GM12878 (cell line): ENCODE measurements at regions not wholly inside any gene's neighbourhood (a gene's known extent, or its start where the extent isn't known, plus 50 kb on each side); places are given as distances from the start of the nearest gene placed in this dataset.

Experiments used
- ATAC-seq: fragments of 200-7000 bp; cut with Tn5 transposase; 3 replicates; pipeline ENCODE4 v1.9.1; 2020; ENCODE audit warnings: mild to moderate bottlenecking, moderate library complexity
- BruUV-seq: library from RNA; stranded (reverse); fragments of 400-500 nt; replicated peaks from 2 replicates; lab custom pipeline; 2021; lab: Mats Ljungman, UMichigan
- CTCF ChIA-PET: fragments of 300-600 bp; sonication (Branson Sonifier 250); formaldehyde crosslinking; extraction: SDS; loops from one replicate; lab custom pipeline; 2021; ENCODE audit warnings: inconsistent platforms; lab: Yijun Ruan, JAX
- POLR2A ChIA-PET: fragments of 350-600 bp; formaldehyde crosslinking; extraction: SDS; loops from one replicate; lab custom pipeline; 2021; ENCODE audit warnings: inconsistent platforms; lab: Charles Lee
- RAD21 ChIA-PET: fragments of 300-600 bp; sonication (Branson Sonifier 250); formaldehyde crosslinking; loops from one replicate; lab custom pipeline; 2023; ENCODE audit warnings: antibody characterized with exemption; ENCODE audit not compliant: unreplicated experiment; lab: Charles Lee
- SMC1A ChIA-PET: fragments of 300-600 bp; sonication (Branson Sonifier 250); formaldehyde crosslinking; loops from one replicate; lab custom pipeline; 2023; ENCODE audit not compliant: unreplicated experiment, uncharacterized antibody; lab: Charles Lee
- DNase-seq: peaks from one replicate; pipeline ENCODE4 v3.0.0-alpha.2; 2011; ENCODE audit warnings: low read depth, low spot score
- FAIRE-seq: peaks from 3 replicates; lab custom pipeline; 2011; peaks lifted over from hg19 to GRCh38; lab: Jason Lieb, UNC
- H2AFZ ChIP-seq: 2 replicates; pipeline ENCODE4 v1.6.0; 2011; ENCODE audit warnings: low read depth, low read length, control low read depth; ENCODE audit not compliant: control insufficient read depth
- H3K27ac ChIP-seq: 2 replicates; pipeline ENCODE4 v1.5.1; 2011; ENCODE audit warnings: control low read depth; ENCODE audit not compliant: control insufficient read depth, insufficient read depth
- H3K27me3 ChIP-seq, 2 experiments: replicated peaks in 1 of 2; 2 replicates each; pipeline versions ENCODE4 v1.6.0 to v1.6.1; 2011; ENCODE audit warnings: low read length in 1 of 2; ENCODE audit not compliant: control insufficient read depth in 2 of 2, insufficient read depth in 2 of 2
- H3K36me3 ChIP-seq, 2 experiments: 2 replicates each; pipeline ENCODE4 v1.5.1; 2011; ENCODE audit warnings: low read length in 1 of 2; ENCODE audit not compliant: control insufficient read depth in 2 of 2, insufficient read depth in 2 of 2
- H3K4me1 ChIP-seq: 2 replicates; pipeline ENCODE4 v1.6.1; 2011; ENCODE audit warnings: mild to moderate bottlenecking, low read length, moderate library complexity, mixed read lengths; ENCODE audit not compliant: control insufficient read depth, insufficient read depth
- H3K4me2 ChIP-seq: 2 replicates; pipeline ENCODE4 v1.6.0; 2011; ENCODE audit warnings: control low read depth; ENCODE audit not compliant: control insufficient read depth, insufficient read depth
- H3K4me3 ChIP-seq: fragments of 200-600 bp; sonication (generic); 2 replicates; pipeline ENCODE4 v1.5.1; 2016
- H3K79me2 ChIP-seq: 2 replicates; pipeline ENCODE4 v1.6.0; 2011; ENCODE audit warnings: low read length; ENCODE audit not compliant: control insufficient read depth, insufficient read depth
- H3K9ac ChIP-seq: 2 replicates; pipeline ENCODE4 v1.8.0; 2011; ENCODE audit warnings: low read length, control low read depth, mixed read lengths; ENCODE audit not compliant: control insufficient read depth, insufficient read depth
- H3K9me3 ChIP-seq: replicated peaks from 3 replicates; pipeline ENCODE4 v1.5.1; 2011; ENCODE audit warnings: mild to moderate bottlenecking, low read length; ENCODE audit not compliant: control insufficient read depth, insufficient read depth
- H4K20me1 ChIP-seq: 2 replicates; pipeline ENCODE4 v1.6.0; 2011; ENCODE audit not compliant: control insufficient read depth, insufficient read depth
- ATF7 ChIP-seq: fragments of 450-650 bp; IDR thresholded peaks from 2 replicates; pipeline ENCODE4 v1.6.1; 2016; ENCODE audit warnings: low read depth, mild to moderate bottlenecking
- CEBPB ChIP-seq, 2 experiments: fragments of 150-350 bp in 1 of 2; IDR thresholded peaks; 2 replicates each; pipeline ENCODE4 v1.6.1; 2012 to 2014; ENCODE audit warnings: low read depth in 2 of 2, low read length in 2 of 2, borderline replicate concordance in 1 of 2, inconsistent platforms in 1 of 2
- CREM ChIP-seq: IDR thresholded peaks from 2 replicates; pipeline ENCODE4 v1.6.1; 2014; ENCODE audit warnings: antibody characterized with exemption, low read depth
- EED ChIP-seq: sonication (generic); IDR thresholded peaks from 2 replicates; pipeline ENCODE4 v1.6.1; 2016; ENCODE audit warnings: antibody characterized with exemption, low read depth
- EP300 ChIP-seq, 2 experiments: fragments of 150-350 bp in 1 of 2; IDR thresholded peaks; 2 replicates each; pipeline ENCODE4 v1.6.1; 2011 to 2012; ENCODE audit warnings: low read depth in 2 of 2, low read length in 2 of 2, borderline replicate concordance in 1 of 2, improper control_type of control experiment in 1 of 2, inconsistent platforms in 1 of 2; ENCODE audit not compliant: control insufficient read depth in 1 of 2
- EZH2 ChIP-seq: IDR thresholded peaks from 2 replicates; pipeline ENCODE4 v1.6.1; 2012; ENCODE audit warnings: low read depth, mild to moderate bottlenecking, control low read depth, inconsistent platforms, low read length, borderline replicate concordance; ENCODE audit not compliant: control insufficient read depth
- GABPA ChIP-seq: IDR thresholded peaks from 2 replicates; pipeline ENCODE4 v1.6.1; 2014; ENCODE audit warnings: antibody characterized with exemption, low read depth, mild to moderate bottlenecking, inconsistent platforms
- JUND ChIP-seq: IDR thresholded peaks from 2 replicates; pipeline ENCODE4 v1.6.1; 2012; ENCODE audit warnings: low read depth, mild to moderate bottlenecking, low read length, improper control_type of control experiment, moderate library complexity
- MYB ChIP-seq: fragments of 150-350 bp; IDR thresholded peaks from 2 replicates; pipeline ENCODE4 v1.6.1; 2014; ENCODE audit warnings: mild to moderate bottlenecking, low read depth, low read length, borderline replicate concordance
- NR2C1 ChIP-seq: fragments of 450-650 bp; IDR thresholded peaks from 2 replicates; pipeline ENCODE4 v1.6.1; 2017; ENCODE audit warnings: antibody characterized with exemption, mild to moderate bottlenecking, moderate library complexity
- NR2C2 ChIP-seq: IDR thresholded peaks from 2 replicates; pipeline ENCODE4 v1.6.1; 2011; ENCODE audit warnings: borderline replicate concordance, low read depth; ENCODE audit not compliant: control insufficient read depth, insufficient read length
- RELA ChIP-seq: fragments of 450-650 bp; IDR thresholded peaks from 2 replicates; pipeline ENCODE4 v1.8.0; 2014; ENCODE audit warnings: borderline replicate concordance; ENCODE audit not compliant: partially characterized antibody
- TCF12 ChIP-seq: IDR thresholded peaks from 2 replicates; pipeline ENCODE4 v1.6.1; 2011; ENCODE audit warnings: low read depth, mild to moderate bottlenecking, low read length
- ZSCAN29 ChIP-seq: fragments of 450-650 bp; IDR thresholded peaks from 2 replicates; pipeline ENCODE4 v1.6.1; 2017; ENCODE audit warnings: mild to moderate bottlenecking, moderate library complexity
- WGBS: methylation state at CpG from one replicate; pipeline ENCODE4 v1.1.6; 2016; ENCODE audit warnings: low lambda C conversion rate; ENCODE audit not compliant: insufficient replicate concordance, insufficient coverage; ENCODE audit errors: missing lambda C conversion rate; 5-methylcytosine and 5-hydroxymethylcytosine counted together
- in situ Hi-C: fragments of 300-500 bp; cut with MboI; formaldehyde crosslinking; loops from 9 replicates; pipeline ENCODE4 v1.14.3; 2018; ENCODE audit warnings: mixed read lengths
- intact Hi-C: fragments of 100-400 bp; cut with micrococcal nuclease; formaldehyde crosslinking; loops from one replicate; pipeline ENCODE4 v1.14.2; 2022; ENCODE audit not compliant: unreplicated experiment
- TF ChIP-seq, protein P1 (sequence below): fragments of 450-650 bp; IDR thresholded peaks from 2 replicates; pipeline ENCODE4 v1.6.1; 2017; ENCODE audit warnings: low read depth, mild to moderate bottlenecking, moderate library complexity
- TF ChIP-seq, protein P2 (sequence below): IDR thresholded peaks from 2 replicates; pipeline ENCODE4 v1.6.1; 2011; ENCODE audit warnings: borderline replicate concordance, low read depth, mild to moderate bottlenecking, moderate library complexity, low read length; ENCODE audit not compliant: insufficient read depth, poor library complexity, severe bottlenecking

GRCh38 chr7:124577256-124577655 lies 188.3 kb downstream of the GPR37 start (continued):
- TF ChIP-seq JUND (no peak), EZH2 (no peak)
- TF ChIP-seq, protein P1, sequence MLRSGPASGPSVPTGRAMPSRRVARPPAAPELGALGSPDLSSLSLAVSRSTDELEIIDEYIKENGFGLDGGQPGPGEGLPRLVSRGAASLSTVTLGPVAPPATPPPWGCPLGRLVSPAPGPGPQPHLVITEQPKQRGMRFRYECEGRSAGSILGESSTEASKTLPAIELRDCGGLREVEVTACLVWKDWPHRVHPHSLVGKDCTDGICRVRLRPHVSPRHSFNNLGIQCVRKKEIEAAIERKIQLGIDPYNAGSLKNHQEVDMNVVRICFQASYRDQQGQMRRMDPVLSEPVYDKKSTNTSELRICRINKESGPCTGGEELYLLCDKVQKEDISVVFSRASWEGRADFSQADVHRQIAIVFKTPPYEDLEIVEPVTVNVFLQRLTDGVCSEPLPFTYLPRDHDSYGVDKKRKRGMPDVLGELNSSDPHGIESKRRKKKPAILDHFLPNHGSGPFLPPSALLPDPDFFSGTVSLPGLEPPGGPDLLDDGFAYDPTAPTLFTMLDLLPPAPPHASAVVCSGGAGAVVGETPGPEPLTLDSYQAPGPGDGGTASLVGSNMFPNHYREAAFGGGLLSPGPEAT = no peak

- FAIRE-seq (no peak), DNase-seq (no peak), ATAC-seq (no peak)
- RAD21 ChIA-PET = no interaction called here
- no peaks in the 10 kb centered on the region for H3K9me3 ChIP-seq
- no peak overlapping the region for H3K27ac ChIP-seq
- SMC1A ChIA-PET = no interaction called here
- CTCF ChIA-PET = no interaction called here
- H3K36me3 ChIP-seq = no peaks in the 10 kb centered on the region
- H3K79me2 ChIP-seq = no peaks in the 10 kb centered on the region
- BruUV-seq = no TSS peak
- POLR2A ChIA-PET = no interaction called here
- H2AFZ ChIP-seq = no peak overlapping the region
- H3K4me1 ChIP-seq = no peaks in the 10 kb centered on the region
- in situ Hi-C loops (no loop called here), intact Hi-C loops (no loop called here)
- H3K9ac ChIP-seq = no peak overlapping the region
- H3K4me3 ChIP-seq = no peak overlapping the region
- H3K27me3 ChIP-seq = no peaks in the 10 kb centered on the region
- 52% methylated on average over 3 of the region's 3 CpGs for WGBS
- H4K20me1 ChIP-seq = no peaks in the 10 kb centered on the region
- H3K4me2 ChIP-seq = no peak overlapping the region
- no peak for TF ChIP-seq CEBPB (IDR thresholded peaks at IDR 0.05; ENCODE audit: borderline replicate concordance in 1 of 2, low read depth in 2 of 2, low read length in 2 of 2)
- TF ChIP-seq TCF12 = no peak
- TF ChIP-seq, protein P2, sequence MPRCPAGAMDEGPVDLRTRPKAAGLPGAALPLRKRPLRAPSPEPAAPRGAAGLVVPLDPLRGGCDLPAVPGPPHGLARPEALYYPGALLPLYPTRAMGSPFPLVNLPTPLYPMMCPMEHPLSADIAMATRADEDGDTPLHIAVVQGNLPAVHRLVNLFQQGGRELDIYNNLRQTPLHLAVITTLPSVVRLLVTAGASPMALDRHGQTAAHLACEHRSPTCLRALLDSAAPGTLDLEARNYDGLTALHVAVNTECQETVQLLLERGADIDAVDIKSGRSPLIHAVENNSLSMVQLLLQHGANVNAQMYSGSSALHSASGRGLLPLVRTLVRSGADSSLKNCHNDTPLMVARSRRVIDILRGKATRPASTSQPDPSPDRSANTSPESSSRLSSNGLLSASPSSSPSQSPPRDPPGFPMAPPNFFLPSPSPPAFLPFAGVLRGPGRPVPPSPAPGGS = no peak
- TF ChIP-seq ATF7 = no peak
- TF ChIP-seq GABPA = no peak
- TF ChIP-seq EED = no peak
- TF ChIP-seq RELA = no peak
- no peak for TF ChIP-seq CREM
- no peak for TF ChIP-seq ZSCAN29
- TF ChIP-seq NR2C1 = no peak
- TF ChIP-seq EZH2 = no peak
- TF ChIP-seq MYB = no peak
- no peak for TF ChIP-seq EP300 (IDR thresholded peaks at IDR 0.05; ENCODE audit: borderline replicate concordance in 1 of 2, control insufficient read depth in 1 of 2, low read depth in 2 of 2, low read length in 2 of 2)
- TF ChIP-seq NR2C2 = no peak
Measured at GRCh38 chr7:124575176-124575575, 190.4 kb downstream of the GPR37 start.
